ENCODE measurements at regions not wholly inside any gene's neighbourhood (a gene's known extent, or its start where the extent isn't known, plus 50 kb on each side); places are given as distances from the start of the nearest gene placed in this dataset.

GRCh38 chr2:59963157-59963556 is 590.3 kb downstream of the BCL11A start:
- TF ChIP-seq CTCF (IDR thresholded peaks at IDR 0.05), result no peak
- no peak for TF ChIP-seq EZH2 (IDR thresholded peaks at IDR 0.05; ENCODE audit: borderline replicate concordance, insufficient read depth, low read depth, low read length, poor library complexity, severe bottlenecking)
